GM21737 (cell line): ENCODE measurements at regions not wholly inside any gene's neighbourhood (a gene's known extent, or its start where the extent isn't known, plus 50 kb on each side); places are given as distances from the start of the nearest gene placed in this dataset.

Experiments
- ATAC-seq: cut with Tn5 transposase; IDR thresholded peaks from one replicate; pipeline ENCODE4 v1.9.1; 2021; ENCODE audit warnings: mild to moderate bottlenecking, moderate library complexity; ENCODE audit not compliant: unreplicated experiment

DNA sequence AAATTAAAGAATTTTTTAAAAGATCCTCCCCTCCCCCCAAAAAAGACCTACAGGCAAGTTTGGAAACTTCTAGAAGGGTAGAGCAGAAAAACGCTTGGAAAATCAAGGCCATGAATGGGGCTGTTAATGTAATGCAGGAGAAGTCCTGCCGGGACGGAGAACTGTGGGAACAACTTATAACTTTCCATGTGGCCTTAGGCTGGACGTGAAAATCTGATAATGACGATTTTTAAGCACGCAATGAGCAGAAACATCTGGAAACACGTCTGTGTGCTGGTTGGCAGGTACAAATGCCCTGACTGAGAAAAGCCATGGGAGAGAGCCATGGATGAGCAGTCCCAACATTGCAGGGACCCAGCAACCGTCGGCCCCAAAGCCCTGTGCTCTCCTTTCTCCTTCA is 198.7 kb upstream of the RREB1 start:
- ATAC-seq = no peak

DNA sequence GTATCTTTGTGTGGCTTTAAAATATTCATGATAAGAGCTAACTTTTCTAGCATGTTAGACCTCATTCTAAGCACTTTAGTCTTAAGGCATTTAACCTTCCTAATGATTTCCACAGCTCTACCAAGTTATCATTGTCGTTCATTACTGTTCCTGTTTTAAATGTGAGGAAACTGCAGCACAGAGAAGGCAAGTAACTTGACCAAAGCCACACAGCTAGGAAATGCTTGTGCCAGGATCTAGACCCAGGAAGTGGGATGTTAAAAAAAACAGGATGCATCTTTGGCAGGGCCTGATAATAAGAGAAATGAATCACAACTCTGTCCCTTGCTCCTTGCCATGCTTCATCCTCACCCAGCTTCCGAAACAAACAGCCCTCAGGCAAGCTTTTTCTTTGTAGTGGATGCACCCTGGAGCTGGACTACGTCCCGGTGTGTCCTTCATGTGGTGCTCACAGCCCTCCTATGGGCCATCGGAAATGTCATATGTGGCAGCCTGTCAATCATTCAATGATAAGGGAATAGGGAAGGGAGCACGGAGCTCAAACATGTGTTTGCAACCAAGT is 196.9 kb upstream of the RREB1 start:
- ATAC-seq = no peak

GRCh38 chr6:6911391-6911790 is 196.4 kb upstream of the RREB1 start:
- no peak for ATAC-seq

- no peak for ATAC-seq
Observed at GRCh38 chr6:6912817-6913744, 194.7 kb upstream of the RREB1 start.

DNA sequence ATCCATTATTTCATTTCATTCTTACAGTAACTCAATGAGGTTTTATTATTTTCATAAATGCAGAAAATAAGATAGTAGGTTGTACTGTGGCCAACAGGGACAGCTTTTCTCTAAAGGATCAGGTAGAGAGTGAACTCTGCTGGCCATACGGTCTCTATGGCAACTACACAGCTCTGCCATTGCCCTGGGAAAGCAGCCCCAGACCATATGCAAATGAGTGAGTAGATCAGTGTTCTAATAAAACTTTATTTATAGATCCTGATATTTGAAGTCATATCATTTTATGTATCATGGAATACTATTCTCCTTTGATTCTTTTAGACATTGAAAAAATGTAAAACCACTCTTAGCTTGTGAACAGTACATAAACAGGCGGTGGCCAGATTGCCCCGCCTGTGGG is 192.5 kb upstream of the RREB1 start:
- no peak for ATAC-seq

GRCh38 chr6:6915813-6916547 is 191.8 kb upstream of the RREB1 start:
- ATAC-seq = no peak

DNA sequence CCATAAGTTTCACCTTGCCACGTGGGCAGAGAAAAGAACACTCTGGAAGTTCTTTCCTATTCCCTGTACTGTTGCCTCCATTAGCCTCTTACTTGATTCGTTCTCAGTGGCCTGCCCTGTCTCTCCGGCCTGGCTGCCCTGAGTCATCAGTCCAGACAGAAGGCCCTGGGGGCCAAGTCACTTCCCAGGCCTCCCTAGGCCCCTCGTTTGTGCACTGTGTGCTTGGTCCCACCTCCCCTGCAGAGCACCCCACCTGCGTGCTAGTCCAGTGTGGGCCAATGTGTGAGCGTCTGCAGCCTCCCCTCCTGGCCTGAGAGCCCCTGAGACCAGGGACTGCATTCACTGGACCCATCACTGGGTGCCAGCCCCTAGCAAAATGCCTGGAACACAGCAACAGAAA is 191.2 kb upstream of the RREB1 start:
- ATAC-seq = no peak

GRCh38 chr6:6918216-6918983 is 189.4 kb upstream of the RREB1 start:
- peak; percentile 76 for ATAC-seq

DNA sequence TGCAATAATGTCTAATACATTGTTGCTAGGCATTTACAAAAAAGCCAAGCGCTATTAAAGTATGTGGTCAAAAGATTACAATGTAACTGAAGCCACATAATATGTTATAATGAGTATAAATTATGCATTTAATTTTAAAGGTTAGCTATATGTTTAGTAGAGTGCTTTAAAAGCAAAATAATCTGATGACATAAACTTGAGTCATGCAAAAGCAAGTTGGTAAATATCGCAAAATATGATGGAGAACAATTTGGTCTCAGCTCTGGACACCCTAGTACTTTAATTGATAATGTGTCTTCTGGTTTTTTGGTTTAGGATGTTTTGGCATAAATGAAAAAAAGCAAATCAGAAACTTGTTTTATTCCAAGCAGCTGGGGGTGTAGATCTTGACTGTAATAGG is 188.6 kb upstream of the RREB1 start:
- ATAC-seq = no peak

DNA sequence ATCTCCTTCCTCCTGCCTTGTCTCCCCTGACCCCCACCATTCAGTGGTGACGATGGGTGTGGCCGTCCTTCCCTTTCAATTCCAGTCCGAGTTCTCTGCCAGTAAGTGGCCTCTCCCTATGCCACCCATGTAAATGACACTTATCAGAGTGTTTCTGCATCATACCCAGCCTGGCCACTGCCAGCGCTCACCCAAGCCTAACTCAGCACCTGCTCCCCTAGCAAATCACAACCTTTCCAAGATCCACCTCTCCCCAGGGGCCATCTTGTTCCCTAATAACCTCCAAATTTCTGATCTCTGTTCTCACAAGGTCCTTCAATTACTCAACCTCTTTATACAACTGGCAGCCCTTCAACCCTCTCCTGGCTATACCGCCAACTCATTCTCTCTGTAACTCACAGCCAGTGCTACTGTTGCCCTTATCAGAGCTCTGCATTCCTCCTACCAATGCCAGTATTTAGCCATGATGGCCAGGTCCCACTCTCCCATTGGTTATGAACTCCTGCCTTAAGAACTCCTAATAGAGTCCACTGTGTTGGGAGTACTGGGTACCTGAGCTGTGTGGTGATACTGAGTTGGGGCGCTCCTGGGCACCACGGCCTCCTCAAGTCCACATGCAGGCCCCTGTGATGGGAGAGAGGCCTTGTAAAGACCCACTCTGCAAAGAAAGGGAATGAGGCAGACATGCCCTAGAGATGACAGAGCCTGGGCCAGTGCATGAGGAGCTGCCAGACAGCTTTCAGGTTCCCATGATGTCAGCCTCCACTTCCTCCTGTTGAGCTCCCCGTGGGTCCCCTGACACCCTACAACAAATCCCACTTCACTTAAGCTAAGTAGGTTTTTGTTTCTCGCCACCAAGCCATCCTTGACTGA is 187.4 kb upstream of the RREB1 start:
- no peak for ATAC-seq

- no peak for ATAC-seq
Observed at GRCh38 chr6:6920987-6921313, 186.8 kb upstream of the RREB1 start.

DNA sequence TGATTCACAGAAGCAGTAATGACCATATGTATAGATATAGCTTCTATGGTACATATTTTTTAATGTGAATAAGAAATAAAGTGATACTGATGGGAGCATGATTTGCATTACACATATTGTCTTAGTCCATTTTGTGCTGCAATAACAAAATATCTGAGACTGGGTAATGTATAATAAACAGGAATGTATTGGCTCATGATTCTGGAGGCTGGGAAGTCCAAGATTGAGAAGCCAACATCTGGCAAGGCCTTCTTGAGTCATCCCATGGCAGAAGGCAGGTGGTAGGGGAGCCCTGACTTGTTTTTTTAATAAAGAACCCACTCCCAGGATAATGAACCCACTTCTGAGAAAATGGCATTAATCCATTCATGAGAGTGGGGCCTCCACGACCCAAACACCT is 185.6 kb upstream of the RREB1 start:
- ATAC-seq = no peak

DNA sequence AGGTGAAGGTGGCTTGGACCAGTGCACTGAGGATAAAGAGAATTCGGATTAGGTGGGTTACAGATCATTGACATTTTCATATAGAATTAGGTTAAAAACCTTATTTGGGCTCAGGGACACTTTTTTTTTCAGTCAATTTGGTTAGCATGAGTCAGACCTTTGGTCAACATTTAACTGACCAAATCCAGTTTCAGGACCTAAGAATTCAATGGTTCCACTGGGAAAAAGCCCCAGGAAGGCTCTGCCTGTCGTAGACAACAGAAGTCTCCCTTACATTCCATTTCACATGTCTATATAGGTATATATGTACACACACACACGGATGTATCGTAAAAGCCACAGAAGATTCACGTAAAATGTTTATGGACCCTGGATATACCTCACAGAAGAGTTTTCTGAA is 184.2 kb upstream of the RREB1 start:
- ATAC-seq = no peak

GRCh38 chr6:6924708-6925107 is 183.1 kb upstream of the RREB1 start:
- ATAC-seq = no peak

DNA sequence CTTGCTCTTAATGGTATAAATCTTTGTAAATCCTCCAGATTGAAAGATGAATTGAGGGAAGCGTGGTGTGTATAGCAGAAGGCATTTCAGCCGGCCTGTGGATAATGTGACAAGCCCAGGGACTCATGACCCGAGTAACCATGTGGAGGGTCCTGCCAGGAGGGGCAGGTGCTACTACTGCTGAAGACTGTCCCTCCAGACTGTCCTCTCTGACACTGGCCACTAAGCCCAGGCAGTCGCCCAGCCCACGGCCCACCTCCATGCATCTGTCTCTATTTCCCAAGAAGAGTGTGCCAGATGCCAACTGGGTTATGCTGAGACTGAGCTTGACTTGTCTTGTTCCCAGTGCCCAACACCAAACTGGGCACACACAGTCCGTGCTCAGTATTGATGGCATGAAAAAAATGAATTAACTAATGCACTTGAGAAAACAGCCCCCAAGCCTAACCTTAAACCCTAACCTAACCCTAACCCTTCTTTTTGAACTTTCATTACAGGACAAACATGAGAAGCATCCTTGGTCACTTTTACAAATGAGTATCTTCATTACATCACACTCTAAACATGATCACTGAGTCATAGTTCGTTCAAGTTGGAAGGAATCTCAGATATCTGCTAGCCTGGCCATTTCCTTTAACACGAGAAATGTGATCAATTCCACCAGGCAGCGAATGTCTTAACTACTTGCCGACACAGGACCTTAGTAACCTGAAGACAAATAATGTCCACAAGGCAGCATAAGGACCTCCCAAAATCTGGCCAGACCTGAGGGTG is 182.2 kb upstream of the RREB1 start:
- no peak for ATAC-seq

- ATAC-seq = no peak
Observed at GRCh38 chr6:6926856-6927255, 180.9 kb upstream of the RREB1 start.

- no peak for ATAC-seq
Observed at GRCh38 chr6:6927521-6928361, 180.0 kb upstream of the RREB1 start.

DNA sequence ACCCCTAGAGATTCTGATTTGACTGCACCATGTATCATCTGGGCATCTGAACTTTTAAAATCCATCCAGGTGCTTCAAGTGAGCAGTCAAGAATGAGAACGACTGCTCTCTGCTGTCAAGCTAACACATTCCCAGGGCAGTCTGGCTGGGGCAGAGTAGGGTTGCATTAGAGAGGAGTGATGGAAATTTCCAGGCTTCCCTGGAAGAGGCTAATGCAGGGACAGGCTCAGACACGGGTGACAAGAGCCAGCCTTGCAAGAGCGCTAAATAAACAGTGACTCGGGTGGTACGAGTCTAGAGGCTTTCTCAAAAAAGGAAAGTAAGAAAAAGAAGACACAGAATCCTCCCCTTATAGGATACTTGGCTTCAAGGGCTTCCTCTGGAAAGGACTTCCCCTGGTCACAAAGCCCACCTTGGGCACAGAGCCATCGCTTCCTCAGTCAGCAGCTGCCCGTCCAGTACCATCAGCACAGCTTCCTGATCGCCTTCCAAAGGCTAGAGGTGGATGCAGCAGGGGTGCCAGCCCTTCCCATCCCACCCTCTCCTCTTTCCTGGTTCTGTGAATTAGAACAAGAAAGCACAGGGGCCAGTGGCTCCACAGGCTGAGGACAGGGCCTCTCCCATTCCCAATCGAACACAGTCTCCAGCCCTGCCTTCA is 177.4 kb upstream of the RREB1 start:
- ATAC-seq = no peak
